Smooth muscle cell (in vitro differentiated cells): ENCODE measurements at regions not wholly inside any gene's neighbourhood (a gene's known extent, or its start where the extent isn't known, plus 50 kb on each side); places are given as distances from the start of the nearest gene placed in this dataset.

ENCODE experiments used
- DNase-seq: peaks from one replicate; lab custom pipeline; 2025; ENCODE audit not compliant: unreplicated experiment; lab: John Stamatoyannopoulos, UW
- H2AFZ ChIP-seq: fragments of 200-600 bp; sonication (generic); 2 replicates; pipeline ENCODE4 v1.6.0; 2016; ENCODE audit warnings: antibody characterized with exemption, low read depth, mild to moderate bottlenecking
- H3F3A ChIP-seq: fragments of 200-600 bp; sonication (generic); 2 replicates; pipeline ENCODE4 v1.6.0; 2017; ENCODE audit warnings: antibody characterized with exemption, low read depth
- H3K27ac ChIP-seq: fragments of 200-600 bp; sonication (generic); 2 replicates; pipeline ENCODE4 v1.5.1; 2016; ENCODE audit warnings: low read depth, mild to moderate bottlenecking
- H3K27me3 ChIP-seq: fragments of 200-600 bp; sonication (generic); 2 replicates; pipeline ENCODE4 v1.6.1; 2016; ENCODE audit warnings: low read depth, mild to moderate bottlenecking
- H3K36me3 ChIP-seq: fragments of 200-600 bp; sonication (generic); 2 replicates; pipeline ENCODE4 v1.5.1; 2016; ENCODE audit warnings: low read depth
- H3K4me1 ChIP-seq: fragments of 200-600 bp; sonication (generic); 2 replicates; pipeline ENCODE4 v1.5.1; 2016; ENCODE audit warnings: low read depth
- H3K4me2 ChIP-seq: fragments of 200-600 bp; sonication (generic); 2 replicates; pipeline ENCODE4 v1.6.0; 2016; ENCODE audit warnings: mild to moderate bottlenecking
- H3K4me3 ChIP-seq: fragments of 200-600 bp; sonication (generic); 2 replicates; pipeline ENCODE4 v1.5.1; 2016; ENCODE audit warnings: mild to moderate bottlenecking
- H3K79me2 ChIP-seq: fragments of 200-600 bp; sonication (generic); 2 replicates; pipeline ENCODE4 v1.6.0; 2016; ENCODE audit warnings: low read depth, mild to moderate bottlenecking
- H3K9ac ChIP-seq: fragments of 200-600 bp; sonication (generic); 2 replicates; pipeline ENCODE4 v1.6.0; 2016; ENCODE audit warnings: low read depth
- H3K9me3 ChIP-seq: fragments of 200-600 bp; sonication (generic); replicated peaks from 2 replicates; pipeline ENCODE4 v1.5.1; 2016; ENCODE audit warnings: low read depth
- H4K20me1 ChIP-seq: fragments of 200-600 bp; sonication (generic); 2 replicates; pipeline ENCODE4 v1.6.0; 2016; ENCODE audit warnings: low read depth
- WGBS: methylation state at CpG from one replicate; pipeline ENCODE4 v1.1.7; 2016; ENCODE audit warnings: low lambda C conversion rate; 5-methylcytosine and 5-hydroxymethylcytosine counted together
- TF ChIP-seq, protein P1 (sequence below): fragments of 200-600 bp; sonication (generic); IDR thresholded peaks from 2 replicates; pipeline ENCODE4 v1.5.1; 2017; ENCODE audit warnings: borderline replicate concordance, mild to moderate bottlenecking, antibody characterized with exemption; ENCODE audit not compliant: insufficient read depth, poor library complexity, severe bottlenecking

DNA sequence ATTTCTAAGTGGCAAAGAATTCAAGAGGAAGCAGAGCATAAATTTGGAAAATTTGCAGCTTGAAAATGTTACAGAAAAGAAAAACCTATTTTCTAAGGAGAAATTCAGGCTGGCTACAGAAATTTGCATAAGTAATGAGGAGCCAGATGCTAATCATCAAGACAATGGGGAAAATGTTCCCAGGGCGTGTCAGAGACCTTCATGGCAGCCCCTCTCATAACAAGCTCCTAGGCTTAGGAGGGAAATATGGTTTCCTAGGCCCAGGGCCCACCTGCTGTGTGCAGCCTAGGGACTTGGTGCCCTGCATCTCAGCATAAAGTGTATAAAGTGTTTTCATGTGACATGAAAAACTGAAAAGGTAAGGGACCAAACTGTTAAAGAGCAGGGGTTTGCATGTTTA, 1796.3 kb upstream of the FLRT2 start:
- 91% methylated on average over 1 of the region's 1 CpG for WGBS
- DNase-seq = no peak
- no peak overlapping the region for H3K9ac ChIP-seq
- no peaks in the 10 kb centered on the region for H3K27me3 ChIP-seq
- H3F3A ChIP-seq = no peaks in the 10 kb centered on the region
- no peaks in the 10 kb centered on the region for H4K20me1 ChIP-seq
- H3K9me3 ChIP-seq = no peaks in the 10 kb centered on the region
- H2AFZ ChIP-seq = no peak overlapping the region
- H3K79me2 ChIP-seq = no peaks in the 10 kb centered on the region
- H3K36me3 ChIP-seq = no peaks in the 10 kb centered on the region
- no peak overlapping the region for H3K27ac ChIP-seq
- no peak overlapping the region for H3K4me2 ChIP-seq
- TF ChIP-seq, protein P1, sequence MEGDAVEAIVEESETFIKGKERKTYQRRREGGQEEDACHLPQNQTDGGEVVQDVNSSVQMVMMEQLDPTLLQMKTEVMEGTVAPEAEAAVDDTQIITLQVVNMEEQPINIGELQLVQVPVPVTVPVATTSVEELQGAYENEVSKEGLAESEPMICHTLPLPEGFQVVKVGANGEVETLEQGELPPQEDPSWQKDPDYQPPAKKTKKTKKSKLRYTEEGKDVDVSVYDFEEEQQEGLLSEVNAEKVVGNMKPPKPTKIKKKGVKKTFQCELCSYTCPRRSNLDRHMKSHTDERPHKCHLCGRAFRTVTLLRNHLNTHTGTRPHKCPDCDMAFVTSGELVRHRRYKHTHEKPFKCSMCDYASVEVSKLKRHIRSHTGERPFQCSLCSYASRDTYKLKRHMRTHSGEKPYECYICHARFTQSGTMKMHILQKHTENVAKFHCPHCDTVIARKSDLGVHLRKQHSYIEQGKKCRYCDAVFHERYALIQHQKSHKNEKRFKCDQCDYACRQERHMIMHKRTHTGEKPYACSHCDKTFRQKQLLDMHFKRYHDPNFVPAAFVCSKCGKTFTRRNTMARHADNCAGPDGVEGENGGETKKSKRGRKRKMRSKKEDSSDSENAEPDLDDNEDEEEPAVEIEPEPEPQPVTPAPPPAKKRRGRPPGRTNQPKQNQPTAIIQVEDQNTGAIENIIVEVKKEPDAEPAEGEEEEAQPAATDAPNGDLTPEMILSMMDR = no peak
- no peaks in the 10 kb centered on the region for H3K4me1 ChIP-seq
- no peak overlapping the region for H3K4me3 ChIP-seq

DNA sequence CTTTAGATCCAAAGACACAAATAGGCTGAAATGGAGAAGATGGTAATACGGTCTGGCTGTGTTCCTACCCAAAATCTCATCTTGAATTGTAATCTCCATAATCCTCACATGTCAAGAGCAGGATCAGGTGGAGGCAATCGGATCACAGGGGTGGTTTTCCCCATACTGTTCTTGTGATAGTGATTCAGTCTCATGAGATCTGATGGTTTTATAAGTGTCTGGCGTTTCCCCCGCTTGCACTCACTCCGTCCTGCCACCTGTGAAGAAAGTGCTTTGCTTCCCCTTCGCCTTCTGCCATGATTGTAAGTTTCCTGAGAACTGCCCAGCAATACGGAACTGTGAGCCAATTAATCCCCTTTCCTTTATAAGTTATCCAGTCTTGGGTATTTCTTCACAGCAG, 1795.5 kb upstream of the FLRT2 start:
- Histone ChIP-seq H3K9ac (no peak overlapping the region), H3K4me1 (no peaks in the 10 kb centered on the region), H3K4me3 (no peak overlapping the region), H4K20me1 (no peaks in the 10 kb centered on the region), H3F3A (no peaks in the 10 kb centered on the region), H3K9me3 (no peaks in the 10 kb centered on the region), H3K36me3 (no peaks in the 10 kb centered on the region), H3K4me2 (no peak overlapping the region), H3K27me3 (no peaks in the 10 kb centered on the region), H2AFZ (no peak overlapping the region), H3K79me2 (no peaks in the 10 kb centered on the region), H3K27ac (no peak overlapping the region)
- TF ChIP-seq, protein P1 = no peak
- 84% methylated on average over 7 of the region's 7 CpGs for WGBS
- DNase-seq = no peak

DNA sequence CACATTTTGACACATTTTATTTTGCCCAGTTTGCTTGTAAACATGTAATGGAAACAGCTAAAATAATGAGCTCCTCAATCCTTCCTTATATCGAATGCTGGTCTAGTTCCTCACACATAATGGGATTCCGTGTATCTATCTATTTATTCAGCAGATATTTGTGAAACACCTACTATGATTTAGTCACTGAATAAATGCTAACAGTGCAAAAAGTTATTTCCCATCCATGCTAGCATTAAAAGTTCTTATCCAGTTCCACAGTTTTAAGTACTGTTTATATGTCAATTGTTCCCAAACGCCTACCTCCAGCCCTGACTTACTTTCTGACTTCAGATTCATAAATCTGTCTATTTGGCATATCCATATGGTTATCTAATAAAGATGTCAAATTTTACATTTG, 1788.7 kb upstream of the FLRT2 start:
- H3K27me3 ChIP-seq = no peaks in the 10 kb centered on the region
- TF ChIP-seq, protein P1 = no peak

DNA sequence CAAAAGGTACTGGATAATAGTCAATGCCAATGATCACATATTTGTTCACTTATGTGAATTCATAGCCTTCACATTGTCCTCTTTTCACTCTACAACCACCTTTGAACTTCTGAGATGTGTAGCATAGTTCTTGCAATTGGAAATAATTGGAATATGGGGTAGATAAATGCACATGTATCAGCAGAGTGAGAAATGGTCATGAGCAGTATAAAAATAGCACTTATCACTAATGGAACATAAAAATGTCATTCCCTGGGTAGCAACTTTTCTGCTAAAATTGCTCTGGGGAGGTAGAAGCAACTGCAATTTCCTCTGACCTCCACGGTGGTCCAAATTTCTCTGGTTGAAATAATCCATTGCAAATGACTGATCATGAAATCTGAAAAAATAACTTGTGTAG, 1785.7 kb upstream of the FLRT2 start:
- Histone ChIP-seq H3K4me2 (no peak overlapping the region), H3F3A (no peaks in the 10 kb centered on the region), H3K9me3 (no peaks in the 10 kb centered on the region), H3K4me3 (no peak overlapping the region), H2AFZ (no peak overlapping the region), H3K9ac (no peak overlapping the region), H3K4me1 (no peaks in the 10 kb centered on the region), H3K79me2 (no peaks in the 10 kb centered on the region), H3K36me3 (no peaks in the 10 kb centered on the region), H3K27ac (no peak overlapping the region), H4K20me1 (no peaks in the 10 kb centered on the region), H3K27me3 (no peaks in the 10 kb centered on the region)
- no peak for DNase-seq
- TF ChIP-seq, protein P1 = no peak
- WGBS = 96% methylated on average over 1 of the region's 1 CpG

More for the DNA sequence above, 1788.7 kb upstream of the FLRT2 start:
- Histone ChIP-seq H3K9ac (no peak overlapping the region), H4K20me1 (no peaks in the 10 kb centered on the region), H3F3A (no peaks in the 10 kb centered on the region), H3K79me2 (no peaks in the 10 kb centered on the region), H3K9me3 (no peaks in the 10 kb centered on the region), H3K4me1 (no peaks in the 10 kb centered on the region), H3K4me3 (no peak overlapping the region), H3K36me3 (no peaks in the 10 kb centered on the region), H3K27ac (no peak overlapping the region), H2AFZ (no peak overlapping the region), H3K4me2 (no peak overlapping the region)
- WGBS = 92% methylated on average over 3 of the region's 3 CpGs
- no peak for DNase-seq
